GM18951 (cell line): ENCODE measurements at regions not wholly inside any gene's neighbourhood (a gene's known extent, or its start where the extent isn't known, plus 50 kb on each side); places are given as distances from the start of the nearest gene placed in this dataset.

Experiments
- POLR2A ChIP-seq: IDR thresholded peaks from 4 replicates; pipeline ENCODE4 v1.6.1; 2011; ENCODE audit warnings: mild to moderate bottlenecking; ENCODE audit not compliant: insufficient read length, insufficient read depth; ENCODE audit errors: extremely low read depth
- in situ Hi-C: fragments of 300-500 bp; cut with MboI; formaldehyde crosslinking; loops from one replicate; pipeline ENCODE4 v1.12.0; 2022; ENCODE audit warnings: low sequenced_read_pairs, mixed read lengths, inconsistent platforms; ENCODE audit not compliant: unreplicated experiment

- no peak for TF ChIP-seq POLR2A
- in situ Hi-C loops, result no loop called here
These were observed 200.4 kb upstream of the PMFBP1 start for GRCh38 chr16:72372087-72373045.

GRCh38 chr16:72371307-72372086 is 199.5 kb upstream of the PMFBP1 start:
- no peak for TF ChIP-seq POLR2A

DNA sequence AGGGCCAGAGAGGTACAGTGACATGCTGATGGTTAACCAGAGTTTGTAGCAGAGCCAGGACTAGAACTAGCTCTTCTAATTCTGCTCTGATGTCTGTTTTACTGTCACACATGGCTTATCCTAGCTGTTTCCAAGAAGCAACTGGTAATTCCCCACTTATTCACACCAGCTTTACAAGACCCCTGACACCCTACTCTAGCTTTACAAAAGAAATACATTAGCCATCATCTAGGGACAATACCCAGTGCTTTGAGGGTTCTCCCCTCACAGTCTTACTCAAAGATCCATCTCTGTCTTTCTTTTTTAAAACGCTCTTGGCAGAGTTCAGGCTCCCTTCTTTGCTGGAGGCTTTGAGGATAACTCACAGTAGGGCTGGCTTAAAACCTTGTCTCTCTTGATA is 197.3 kb upstream of the PMFBP1 start:
- in situ Hi-C loops, result no loop called here

More at GRCh38 chr16:72371307-72372086, 199.5 kb upstream of the PMFBP1 start:
- in situ Hi-C loops, result no loop called here

DNA sequence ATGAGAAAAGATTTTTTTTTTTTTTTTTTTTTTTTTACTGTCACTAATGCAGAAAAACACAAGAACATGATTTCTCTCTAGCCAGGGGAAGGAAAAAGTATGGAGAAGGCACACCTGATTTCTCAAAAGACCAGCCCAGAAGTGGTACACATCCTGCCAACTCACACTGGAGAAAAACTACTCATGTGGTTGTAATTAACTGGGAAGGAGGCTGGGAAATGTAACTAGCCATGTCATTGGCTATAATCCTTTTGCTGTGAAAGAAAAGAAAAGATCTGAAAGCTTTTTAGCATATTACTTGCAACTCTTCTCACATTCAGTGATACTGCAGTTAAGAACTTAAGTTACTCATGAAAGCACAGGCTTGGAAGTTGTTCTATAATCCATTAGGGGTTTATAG is 195.9 kb upstream of the PMFBP1 start:
- in situ Hi-C loops, result no loop called here
- TF ChIP-seq POLR2A, result no peak

More for the DNA sequence above, 197.3 kb upstream of the PMFBP1 start:
- no peak for TF ChIP-seq POLR2A

DNA sequence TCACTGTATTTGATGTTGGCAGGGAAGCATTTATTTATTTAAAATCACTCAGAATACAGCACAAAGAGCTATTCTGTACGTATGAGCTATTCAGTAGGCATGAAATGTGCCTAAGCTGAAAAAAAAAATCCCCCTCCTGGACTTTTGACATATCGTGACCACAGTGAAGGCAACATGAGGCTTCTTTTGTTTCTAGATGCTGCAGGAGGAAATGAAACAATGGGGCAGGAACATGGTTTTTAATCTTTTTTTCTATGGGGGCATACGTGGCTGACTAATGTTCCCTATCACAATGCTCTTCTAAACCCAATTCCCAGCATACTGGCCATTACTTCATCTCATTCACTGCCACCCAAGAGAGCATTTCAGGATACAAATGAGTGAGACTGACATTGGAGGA is 191.0 kb upstream of the PMFBP1 start:
- TF ChIP-seq POLR2A, result no peak
- in situ Hi-C loops, result no loop called here

- in situ Hi-C loops, result no loop called here
- no peak for TF ChIP-seq POLR2A
These were observed 190.5 kb upstream of the PMFBP1 start for GRCh38 chr16:72362476-72362875.

DNA sequence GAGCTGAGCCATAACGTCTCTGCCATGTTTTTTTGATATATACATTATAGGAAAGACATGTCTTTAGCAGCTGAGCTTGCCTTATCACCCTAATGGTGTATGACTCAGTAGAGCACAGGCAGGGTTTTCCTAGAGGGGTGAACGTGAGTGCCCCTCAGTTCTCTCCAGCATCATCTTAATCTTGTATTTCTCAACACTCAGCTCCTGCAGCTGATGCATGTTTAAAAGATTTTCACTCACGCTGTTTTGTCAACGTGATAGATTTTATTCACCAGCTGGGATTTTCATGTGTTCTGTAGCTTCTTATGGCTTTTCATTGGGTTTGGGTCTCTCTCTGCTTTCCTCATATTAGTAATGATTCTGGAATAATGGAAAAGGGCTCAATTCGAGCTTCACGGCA is 186.0 kb upstream of the PMFBP1 start:
- TF ChIP-seq POLR2A, result no peak
- in situ Hi-C loops, result no loop called here

GRCh38 chr16:72355561-72355960 is 183.6 kb upstream of the PMFBP1 start:
- TF ChIP-seq POLR2A, result no peak

DNA sequence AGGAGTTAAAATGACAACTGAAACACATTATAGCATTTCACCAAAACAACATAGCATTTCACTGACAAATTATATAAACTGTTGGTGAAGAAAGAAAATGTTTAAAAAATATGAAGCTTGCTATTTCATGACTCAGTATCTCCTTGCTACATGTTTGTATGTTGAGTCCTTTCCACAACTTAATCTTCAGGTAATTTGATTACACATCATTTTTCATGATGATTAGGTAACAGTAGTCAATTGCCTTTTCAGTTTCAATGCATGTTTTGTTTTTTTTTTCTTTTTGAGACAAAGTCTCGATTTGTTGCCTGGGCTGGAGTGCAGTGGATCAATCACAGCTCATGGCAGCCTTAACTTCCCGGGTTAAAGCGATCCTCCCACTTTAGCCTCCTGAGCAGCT is 177.8 kb upstream of the PMFBP1 start:
- no peak for TF ChIP-seq POLR2A
- in situ Hi-C loops, result no loop called here

More at GRCh38 chr16:72355561-72355960, 183.6 kb upstream of the PMFBP1 start:
- in situ Hi-C loops, result no loop called here

- in situ Hi-C loops, result no loop called here
- no peak for TF ChIP-seq POLR2A
These were observed 161.0 kb upstream of the PMFBP1 start for GRCh38 chr16:72332926-72333325.

DNA sequence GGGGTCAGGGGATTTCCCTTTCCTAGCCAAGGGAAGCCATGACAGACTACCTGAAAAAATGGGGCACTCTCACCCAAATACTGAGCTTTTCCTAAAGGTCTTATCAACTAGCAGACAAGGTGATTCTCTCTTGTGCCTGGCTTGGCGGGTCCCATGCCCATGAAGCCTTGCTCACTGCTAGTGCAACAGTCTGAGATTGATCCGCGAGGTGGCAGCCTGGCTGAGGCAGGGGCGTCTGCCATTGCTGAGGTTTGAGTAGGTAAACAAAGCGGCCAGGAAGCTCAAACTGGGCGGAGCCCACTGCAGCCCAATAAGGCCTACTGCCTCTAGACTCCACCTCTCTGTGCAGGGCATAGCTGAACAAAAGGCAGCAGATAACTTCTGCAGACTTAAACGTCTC is 152.6 kb upstream of the PMFBP1 start:
- in situ Hi-C loops, result no loop called here
- no peak for TF ChIP-seq POLR2A

DNA sequence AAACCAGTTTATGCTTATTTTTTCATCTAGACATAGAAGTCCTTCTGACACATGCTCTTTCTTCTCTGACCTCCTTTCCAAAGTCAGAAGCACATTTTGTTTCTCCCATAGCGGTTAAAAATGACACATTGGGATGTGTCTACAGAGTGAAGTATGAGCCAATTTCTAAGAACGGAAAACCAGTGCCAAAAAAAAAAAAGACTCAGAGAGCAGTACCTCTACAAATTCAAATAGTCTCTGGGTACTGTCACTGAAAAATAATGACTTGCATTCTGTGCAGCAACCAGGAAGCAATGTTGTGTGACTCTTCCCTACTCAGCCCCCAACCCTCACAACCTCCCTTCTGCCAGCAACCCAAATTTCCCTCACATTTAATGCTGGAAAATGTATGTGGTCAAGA is 145.5 kb upstream of the PMFBP1 start:
- no peak for TF ChIP-seq POLR2A
- in situ Hi-C loops, result no loop called here

DNA sequence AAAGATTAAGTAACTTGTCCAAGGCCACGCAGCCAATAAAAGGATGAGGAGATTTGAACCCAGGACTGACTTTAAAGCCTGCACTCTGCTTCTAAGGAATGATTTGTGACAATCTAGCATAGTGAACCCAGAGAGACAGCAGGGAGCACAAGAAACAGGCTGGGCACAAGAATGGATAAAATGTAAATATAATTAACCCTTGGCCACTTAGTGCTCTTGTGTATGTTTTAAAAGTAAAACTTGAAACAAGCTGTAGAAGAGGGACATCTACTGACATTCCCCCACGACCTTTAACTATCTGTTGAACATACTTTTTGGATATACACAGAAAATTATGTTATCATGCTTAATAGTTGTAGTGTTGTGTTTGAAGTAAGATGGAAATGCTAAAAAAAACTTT is 141.9 kb upstream of the PMFBP1 start:
- no peak for TF ChIP-seq POLR2A
- in situ Hi-C loops, result no loop called here
